OCI-M2 (cell line): ENCODE measurements at regions not wholly inside any gene's neighbourhood (a gene's known extent, or its start where the extent isn't known, plus 50 kb on each side); places are given as distances from the start of the nearest gene placed in this dataset.
A peak's percentile ranks its signal among the peaks of the same experiment; 100 is the strongest.

Experiments used
- DNase-seq: peaks from one replicate; lab custom pipeline; 2025; ENCODE audit not compliant: unreplicated experiment; lab: John Stamatoyannopoulos, UW

DNA sequence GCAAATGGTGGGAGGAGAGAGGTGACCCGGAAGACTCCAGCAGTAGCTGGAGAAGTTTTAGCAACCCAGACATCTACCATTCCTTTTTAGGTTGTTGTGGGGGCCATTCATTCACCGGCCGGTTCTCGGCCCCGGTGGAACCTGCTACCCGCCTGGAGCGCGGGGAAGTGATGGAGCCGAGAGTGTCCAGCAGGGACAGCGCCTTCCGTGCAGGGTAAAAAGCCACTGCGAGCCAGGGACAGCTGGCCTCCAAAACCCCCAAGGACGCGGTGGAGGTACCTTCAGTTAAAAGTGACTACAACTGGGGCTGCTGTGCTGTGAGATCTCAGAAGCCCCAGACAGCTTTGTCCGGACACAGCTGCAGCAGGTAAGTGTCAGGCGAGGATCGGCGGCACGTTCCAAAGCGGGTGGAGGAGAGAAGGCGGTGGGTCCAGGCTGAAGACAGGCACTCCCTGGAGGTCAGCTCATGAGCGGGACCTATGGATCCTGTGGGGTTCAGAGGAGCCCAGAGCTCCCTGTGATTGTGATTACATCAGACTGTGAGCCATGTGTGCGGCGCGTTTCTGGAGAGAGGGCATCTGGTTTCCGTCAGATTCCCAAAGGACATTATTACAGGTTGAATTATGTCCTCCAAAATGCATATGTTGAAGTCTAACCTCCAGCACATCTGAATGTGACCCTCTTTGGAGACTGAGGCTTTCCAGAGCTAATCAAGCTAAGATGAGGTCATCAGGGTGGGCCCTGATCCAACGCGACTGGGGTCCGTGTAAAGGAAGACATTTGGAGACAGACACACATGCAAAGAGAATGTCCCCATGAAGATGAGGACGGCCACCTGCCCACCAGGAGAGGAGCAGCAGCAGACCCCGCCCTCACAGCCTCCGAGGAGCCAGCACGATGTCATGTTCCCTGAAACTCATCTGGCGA, 276.3 kb downstream of the EIPR1 start:
- no peak for DNase-seq

DNA sequence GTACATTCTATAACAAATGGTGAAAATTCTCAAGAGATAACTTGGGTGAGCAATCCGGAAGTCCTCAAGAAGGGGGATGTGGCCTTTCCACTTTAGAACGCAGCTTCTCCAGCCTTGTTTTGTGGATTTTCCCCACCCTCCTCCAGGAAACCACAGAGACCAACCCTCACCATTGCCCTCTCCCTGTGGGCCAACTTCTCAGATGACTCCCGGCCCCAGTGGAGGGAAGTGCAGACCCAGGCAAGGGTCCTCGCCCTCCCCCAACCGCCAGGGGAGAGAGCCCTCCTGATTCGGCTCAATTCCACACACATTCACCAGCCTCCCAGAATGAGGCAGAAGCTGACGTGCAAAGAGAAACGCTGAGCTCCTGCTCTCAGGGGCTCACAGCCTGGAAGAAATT, 277.2 kb downstream of the EIPR1 start:
- no peak for DNase-seq

DNA sequence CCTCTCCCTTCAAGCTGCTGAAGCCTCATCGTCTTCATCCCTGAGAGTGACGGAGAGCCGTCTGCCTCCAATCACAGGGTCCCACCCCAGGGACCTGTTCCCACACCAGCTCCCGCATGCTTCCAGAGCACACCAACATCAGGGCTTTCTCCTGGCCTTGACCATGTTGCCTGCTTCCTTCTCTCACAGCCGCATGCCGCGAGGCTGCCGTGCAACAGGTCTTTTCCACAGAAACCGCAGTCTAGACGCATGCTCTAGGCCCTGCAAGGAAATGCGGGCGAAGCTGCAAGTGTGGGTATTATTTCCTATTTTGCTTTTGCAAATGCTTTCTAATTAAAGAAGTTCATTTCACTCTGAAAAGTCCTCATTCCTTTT, 277.8 kb downstream of the EIPR1 start:
- DNase-seq, result no peak

DNA sequence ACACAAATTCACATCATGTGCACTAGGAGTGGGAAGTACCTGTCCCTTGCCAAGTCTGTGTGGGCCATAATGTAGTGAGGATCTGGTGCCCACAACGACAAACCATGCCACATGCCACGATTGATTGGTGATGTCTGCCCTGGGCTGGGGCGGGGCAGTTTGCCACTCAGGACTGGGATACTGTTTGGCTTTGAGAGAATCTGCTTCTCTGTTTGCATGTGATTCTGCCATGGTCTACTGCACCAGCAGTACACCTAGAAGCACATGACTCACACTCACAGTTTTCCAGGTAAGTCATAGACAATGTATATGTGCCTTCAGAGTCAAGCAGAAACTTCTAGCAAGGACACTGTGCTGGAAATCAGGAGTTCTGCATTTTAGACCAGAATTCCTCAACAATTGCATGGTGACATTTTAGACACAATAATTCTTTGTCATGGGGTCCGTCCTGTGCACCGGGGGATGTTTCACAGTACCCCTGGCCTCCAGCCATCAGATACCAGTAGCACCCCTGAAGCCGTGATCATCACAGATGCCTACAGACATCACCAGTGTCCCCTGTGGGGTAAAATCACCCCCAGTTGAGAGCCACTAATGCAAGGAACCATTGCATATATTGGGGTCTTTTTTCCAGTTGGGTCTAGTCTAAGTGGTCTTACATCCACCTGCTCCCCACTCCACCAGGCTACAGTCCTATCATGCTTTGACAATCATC, 278.3 kb downstream of the EIPR1 start:
- no peak for DNase-seq

DNA sequence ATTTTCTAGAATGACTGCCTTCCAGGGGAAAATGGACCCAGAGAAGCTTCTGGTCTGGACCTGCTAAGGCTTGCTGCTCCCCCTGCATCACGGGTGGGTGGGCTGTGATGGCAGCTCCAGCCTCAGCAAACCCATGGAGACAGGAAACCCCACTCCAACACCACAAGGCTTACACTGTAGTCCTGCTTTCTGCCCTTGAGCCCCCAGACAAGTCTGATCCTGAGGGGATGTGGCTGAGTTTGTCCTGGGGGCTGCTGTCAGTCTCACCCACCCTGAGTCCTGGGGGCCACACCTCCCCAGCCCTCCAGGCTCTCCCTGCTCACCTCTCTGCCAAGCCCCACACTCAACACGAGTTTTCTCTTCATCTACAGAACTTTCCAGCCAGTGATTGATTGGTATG, 279.4 kb downstream of the EIPR1 start:
- no peak for DNase-seq

DNA sequence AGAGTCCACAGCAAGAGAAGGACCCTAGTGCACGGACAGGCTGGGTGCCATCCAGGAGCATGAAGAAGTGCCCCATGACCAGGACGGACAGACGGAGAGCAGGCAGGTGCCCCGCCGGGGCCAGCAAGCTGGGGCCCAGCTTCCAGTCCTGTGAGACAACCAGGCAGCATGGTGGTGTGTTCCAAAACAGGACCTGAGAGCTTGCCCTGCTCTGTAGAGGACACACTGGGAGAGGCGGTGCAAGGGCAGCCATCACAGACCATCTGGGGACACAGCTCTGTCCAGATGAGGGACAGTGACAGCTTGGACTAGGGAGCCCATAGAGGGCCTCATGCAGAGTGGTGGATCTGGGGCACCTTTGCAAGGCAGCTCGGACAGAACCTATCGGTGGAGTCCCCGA, 279.8 kb downstream of the EIPR1 start:
- DNase-seq, result no peak

DNA sequence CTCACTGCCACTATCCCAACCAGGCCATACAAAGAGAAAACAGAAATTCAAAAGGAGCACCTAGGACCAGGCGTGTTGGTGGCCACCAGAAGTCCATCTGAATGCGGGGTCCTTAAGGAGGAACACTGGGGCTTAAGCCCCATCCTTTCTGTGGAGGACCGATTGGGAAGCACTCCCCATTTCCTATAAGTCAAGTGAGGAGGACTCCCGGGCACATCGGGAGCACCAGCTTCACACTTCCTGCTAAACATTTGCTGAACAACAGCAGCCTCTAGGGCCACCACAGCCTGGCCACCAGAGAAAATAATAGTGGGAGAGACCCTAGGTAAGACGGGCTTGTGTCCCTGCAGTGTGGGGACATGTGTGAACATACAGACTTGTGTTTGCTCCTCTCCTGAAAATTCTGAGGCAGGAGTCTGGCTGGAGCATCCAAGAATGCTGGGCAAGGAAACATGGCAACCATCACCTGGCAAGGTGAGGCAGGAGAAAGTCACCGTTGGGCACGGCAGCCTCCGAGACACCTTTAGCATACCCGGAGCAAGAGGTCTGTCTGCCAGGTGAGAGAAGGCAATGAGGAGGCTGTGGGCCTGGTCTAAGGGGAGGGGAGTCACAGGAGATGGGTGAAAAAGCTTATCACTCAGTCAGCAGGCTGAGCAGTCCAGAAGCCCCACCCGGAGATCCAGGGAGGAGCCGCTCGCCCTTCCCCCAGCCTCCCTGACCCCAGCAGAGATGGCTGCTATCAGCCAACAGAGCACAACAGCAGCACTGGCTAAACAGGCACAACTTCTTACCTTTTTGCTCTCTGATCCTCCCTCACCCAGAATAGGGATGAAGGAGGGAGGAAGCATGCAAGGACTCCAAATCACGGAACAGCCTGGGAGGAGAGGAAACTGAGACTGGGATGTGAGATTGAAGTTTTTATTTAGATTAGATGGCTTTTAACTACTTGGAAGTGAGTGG, 282.3 kb downstream of the EIPR1 start:
- peak; percentile 39 for DNase-seq

DNA sequence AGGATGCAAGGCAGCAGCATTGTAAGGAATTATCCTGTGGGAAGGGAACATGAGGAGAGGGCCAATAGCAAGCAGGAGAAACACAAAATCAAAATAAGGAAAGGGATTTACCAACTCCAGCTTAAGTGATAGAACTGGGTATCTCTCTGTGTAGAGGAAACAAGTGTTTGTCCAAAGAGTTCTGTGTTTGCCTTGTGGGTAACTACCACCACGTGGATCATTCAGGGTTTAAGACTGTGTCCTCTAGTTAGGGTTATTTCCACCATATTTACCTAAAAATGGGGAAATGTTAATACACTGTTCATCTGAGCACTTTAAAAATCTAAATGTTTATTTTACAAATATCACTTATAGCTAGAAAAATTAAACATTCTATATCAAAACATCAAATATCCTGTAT, 283.3 kb downstream of the EIPR1 start:
- DNase-seq, result no peak

DNA sequence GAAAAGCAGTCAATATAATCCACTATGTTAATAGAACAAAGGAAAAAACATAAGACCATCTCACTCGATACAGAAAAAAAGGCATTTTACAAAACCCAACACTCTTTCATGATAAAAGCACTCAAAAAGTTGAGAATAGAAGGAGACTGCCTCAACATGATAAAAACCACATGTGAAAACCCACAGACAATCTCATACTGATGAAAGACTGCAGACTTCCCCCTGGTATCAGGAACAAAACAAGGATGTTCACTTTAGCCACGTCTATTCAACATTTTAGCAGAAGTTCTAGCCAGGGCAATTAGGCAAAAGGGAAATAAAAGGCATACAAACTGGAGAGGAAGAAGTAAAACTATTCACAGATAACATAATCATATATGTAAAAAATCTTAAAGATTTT, 285.9 kb downstream of the EIPR1 start:
- no peak for DNase-seq

DNA sequence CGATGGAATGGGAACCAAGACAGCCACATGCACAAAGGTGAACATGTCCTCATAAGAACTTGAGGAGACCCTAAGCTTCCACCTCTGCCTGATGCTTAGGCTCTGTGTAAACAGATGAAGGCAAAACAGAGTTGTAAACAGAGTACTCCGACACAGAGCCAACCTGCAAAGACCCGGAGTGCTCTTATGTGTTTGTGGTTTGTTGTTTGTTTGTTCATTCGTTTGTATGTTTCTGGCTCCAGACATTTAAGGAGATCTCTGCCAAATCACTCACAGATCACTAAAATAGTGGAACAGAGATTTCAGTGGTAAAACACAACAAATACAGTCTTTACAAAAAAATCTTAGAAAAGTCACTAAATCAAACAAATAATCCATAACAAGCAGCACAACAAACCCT, 294.9 kb downstream of the EIPR1 start:
- DNase-seq, result no peak

DNA sequence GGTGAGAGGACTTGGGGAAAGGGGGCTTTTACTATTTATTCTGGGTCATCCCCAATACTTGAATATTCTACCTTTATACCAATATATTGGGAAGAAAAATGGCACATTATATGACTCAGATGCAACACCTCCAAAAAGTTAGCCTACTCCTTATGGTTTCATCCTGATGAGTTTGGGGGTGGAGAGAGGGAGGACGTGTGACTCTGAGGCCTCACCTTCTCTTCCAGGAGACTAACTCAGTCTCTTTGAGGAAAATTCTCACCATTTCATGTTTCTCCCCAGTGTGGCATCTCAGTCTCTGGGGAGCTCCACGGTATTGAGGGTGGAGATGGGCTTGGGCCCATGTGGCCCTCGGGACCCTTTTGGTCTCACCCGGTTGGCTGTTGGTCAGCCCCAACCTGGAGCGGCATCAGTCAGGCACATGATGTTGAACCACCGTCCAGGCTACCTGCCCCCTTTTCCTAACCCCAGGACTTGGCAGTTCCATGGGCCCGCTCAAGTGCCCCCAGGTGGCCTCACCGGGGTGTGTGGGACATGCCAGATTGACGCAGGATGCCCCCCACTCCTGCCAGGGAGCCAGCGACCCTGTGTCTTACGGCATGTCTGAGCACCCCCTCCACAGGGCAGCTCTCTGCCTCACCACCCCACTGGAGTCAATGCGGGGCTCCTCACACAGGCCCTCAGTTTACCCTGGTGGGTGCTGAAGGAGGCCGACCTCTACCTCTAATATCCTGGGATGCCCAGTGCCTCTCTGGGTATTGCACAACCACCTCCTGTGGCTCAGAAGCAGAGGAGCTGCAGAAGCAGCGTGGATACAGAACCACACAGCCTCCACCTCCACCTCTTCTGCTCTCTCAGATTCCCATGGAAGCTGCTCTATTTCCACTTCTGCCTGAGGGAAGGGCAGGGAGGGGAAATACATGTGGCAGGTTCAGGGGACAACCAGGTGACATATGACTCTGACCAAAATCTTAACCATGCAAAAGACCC, 297.4 kb downstream of the EIPR1 start:
- DNase-seq, result no peak

DNA sequence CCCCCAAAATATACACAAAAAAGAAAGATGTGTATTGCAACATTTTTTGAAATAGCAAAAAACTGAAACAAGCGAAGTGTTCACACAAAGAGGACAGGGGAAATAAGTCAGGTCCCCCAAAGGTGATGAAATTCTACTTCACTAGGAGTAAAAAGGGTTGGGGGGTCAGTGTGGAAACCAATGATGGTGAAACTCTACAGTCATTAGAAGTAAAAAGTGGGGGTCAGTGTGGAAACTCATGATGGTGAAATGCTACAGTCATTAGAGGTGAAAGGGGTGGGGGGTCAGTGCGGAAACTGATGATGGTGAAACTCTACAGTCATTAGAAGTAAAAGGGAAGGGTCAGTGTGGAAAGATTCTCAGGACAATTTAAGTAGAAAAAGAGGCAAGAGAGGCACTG, 298.2 kb downstream of the EIPR1 start:
- DNase-seq, result no peak

DNA sequence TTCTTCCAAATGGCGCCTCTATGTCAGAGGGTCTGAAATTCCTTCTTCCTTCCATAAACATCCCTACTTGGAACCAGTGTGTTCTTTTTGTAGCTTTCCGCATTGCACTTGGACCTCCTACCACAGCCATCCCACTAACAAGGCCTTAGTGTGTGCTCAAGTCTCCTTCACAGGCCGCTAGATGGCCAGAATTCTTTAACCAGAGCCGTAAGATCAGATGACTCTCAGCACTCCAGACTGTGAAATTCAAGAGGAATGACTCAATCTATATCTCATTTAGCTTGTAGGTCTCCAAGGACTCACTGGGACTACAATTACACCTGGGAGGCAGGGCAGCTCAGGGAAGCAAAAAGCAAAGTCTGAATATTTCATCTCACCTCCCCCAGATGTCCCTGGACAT, 298.9 kb downstream of the EIPR1 start:
- no peak for DNase-seq

DNA sequence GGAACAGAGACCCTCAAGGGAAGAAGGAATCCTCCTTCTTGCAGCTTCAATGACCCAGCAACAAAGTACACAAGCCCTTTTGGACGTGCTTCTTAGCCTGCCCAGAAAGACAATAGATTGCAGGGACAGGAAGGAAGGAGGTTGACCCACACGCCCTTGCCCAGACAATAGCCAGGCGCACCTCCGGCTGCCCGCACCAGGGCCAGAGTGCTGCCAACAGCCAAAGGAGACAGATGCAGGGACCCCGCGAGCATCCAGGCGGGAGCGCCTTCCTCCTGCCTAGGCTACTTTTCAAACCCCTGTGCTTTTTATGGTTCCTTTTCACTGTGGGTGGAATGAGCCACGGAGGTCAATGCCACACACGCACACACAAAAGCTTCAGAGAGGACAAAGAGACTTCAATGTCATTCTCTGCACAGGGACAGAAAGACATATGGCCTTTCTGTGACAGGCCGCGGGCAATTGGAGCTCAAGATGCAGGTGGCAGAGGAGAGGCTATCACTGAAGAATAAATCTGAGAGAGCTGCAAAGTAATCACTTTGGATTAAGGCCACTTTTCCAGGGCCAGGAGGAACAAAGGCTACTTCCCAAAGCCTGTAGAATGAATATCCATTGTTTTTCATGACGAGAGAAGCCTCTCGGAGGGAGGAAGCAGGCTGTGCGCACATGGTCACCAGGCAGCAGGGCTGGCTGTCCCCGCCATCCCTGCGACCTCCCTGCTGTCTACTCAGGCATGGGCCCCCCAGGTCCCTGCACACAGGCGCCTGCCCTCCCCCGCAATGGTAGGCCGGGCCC, 300.6 kb downstream of the EIPR1 start:
- no peak for DNase-seq

DNA sequence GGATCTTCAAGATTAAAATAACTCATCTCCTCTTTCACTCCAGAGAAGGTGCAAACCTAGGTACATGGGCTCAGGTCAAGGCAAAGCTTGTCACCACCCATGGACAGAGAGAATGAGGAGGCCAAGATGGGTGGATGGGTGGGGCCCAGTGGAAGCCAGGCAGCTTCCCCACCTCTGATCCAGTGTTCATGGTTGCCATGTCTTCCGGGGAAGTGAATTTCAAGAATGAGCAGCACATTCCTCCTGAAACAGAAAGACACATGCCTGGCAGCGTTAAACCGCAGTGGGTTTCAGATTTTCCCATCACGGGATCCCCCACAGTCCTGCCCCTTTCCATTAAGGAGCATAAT, 301.7 kb downstream of the EIPR1 start:
- DNase-seq, result no peak

DNA sequence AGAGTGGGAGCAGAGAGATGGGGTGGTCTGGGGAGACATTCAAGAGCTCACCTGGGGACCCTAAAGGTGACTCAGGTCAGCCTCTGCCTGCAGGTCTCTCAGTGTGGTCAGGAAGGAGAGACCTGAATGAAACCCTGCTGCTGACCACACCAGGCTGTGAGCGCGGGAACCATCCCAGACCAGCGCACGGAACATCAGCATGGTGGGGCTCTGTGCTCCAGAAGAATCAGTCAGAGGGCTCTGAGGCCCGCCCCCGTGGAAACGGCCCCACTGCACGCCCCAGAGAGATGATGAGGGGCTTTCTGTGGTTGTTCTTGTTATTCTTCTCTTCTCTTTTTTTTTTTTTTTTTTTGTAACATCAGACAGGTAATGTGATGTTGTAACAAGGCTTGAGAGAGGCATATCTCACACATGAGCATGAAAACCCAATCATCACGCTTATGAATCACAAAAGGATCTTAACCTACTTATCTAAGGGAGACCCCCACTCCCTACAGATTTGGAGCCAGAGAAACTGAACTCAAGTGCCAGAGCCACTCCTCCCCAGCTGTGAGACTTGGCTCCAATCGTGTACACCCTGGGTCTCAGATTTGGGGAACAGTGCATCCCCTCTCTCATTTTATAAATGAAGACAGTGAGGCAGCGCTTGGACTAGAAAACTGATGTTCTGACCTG, 302.2 kb downstream of the EIPR1 start:
- no peak for DNase-seq

DNA sequence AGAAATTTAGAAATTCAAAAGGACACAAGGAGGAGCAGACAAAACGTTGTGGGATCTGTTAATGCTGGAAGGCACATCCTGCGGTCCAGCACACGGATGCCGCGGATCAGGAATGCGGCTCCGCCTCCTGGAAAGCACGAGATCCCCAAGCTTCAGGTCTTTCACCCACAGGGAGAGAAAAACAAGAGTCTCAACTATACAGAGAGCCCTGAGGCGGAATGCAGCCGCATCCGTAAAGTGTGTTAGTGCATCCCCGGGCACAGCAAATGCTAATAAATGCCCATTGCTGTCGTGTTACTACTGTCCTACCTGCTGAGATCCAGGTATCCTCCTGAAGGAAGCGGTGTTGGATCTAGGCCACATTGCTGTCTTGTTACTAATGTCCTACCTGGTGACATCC, 303.9 kb downstream of the EIPR1 start:
- DNase-seq, result no peak

DNA sequence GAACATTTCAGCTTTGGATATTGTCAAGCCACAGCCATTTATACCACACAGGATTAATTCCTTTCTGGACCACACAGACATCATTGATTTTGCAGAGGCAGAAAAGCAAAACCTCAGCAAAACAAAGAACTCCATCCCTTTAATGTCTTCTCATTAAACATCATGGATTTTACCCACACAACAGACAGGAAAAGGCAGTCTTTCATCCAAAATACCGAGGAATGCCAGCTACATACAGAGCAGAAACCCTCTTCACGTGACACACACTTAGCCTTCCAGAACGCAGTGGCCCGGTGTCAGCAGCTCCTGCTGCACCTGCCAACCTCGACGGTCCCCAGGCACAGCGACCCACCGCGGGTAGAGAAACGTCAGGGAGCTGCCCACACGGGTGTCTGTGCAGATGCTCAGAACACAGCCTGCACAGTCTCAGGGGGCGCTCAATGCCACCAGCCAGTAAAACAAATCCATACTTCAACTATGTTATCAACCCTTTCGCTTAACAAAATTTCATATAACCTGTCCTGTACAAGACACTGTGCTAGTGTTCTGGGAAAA, 304.5 kb downstream of the EIPR1 start:
- no peak for DNase-seq
